OCI-LY1 (cell line): ENCODE measurements at regions not wholly inside any gene's neighbourhood (a gene's known extent, or its start where the extent isn't known, plus 50 kb on each side); places are given as distances from the start of the nearest gene placed in this dataset.

ENCODE experiments used
- H2AFZ ChIP-seq: fragments of 200-600 bp; sonication (generic), shearing (Covaris generic); 2 replicates; pipeline ENCODE4 v1.6.0; 2014; ENCODE audit warnings: antibody characterized with exemption, mild to moderate bottlenecking, low read length
- H3F3A ChIP-seq: fragments of 200-600 bp; sonication (generic), shearing (Covaris generic); 2 replicates; pipeline ENCODE4 v1.6.0; 2014; ENCODE audit warnings: mild to moderate bottlenecking, antibody characterized with exemption, low read length, moderate library complexity; ENCODE audit not compliant: insufficient read depth
- H3K27ac ChIP-seq: fragments of 200-600 bp; sonication (generic); 2 replicates; pipeline ENCODE4 v1.5.1; 2014; ENCODE audit warnings: low read length, mixed run types, mild to moderate bottlenecking, low read depth; ENCODE audit not compliant: poor library complexity, severe bottlenecking
- H3K27me3 ChIP-seq: fragments of 200-600 bp; sonication (generic); 2 replicates; pipeline ENCODE4 v1.6.0; 2014; ENCODE audit warnings: antibody characterized with exemption, mild to moderate bottlenecking, low read length, moderate library complexity; ENCODE audit not compliant: insufficient read depth
- H3K36me3 ChIP-seq: fragments of 200-600 bp; sonication (generic); 2 replicates; pipeline ENCODE4 v1.6.1; 2014; ENCODE audit warnings: mild to moderate bottlenecking, antibody characterized with exemption, low read length, moderate library complexity, mixed read lengths; ENCODE audit not compliant: insufficient read depth
- H3K4me1 ChIP-seq: fragments of 200-600 bp; sonication (generic); 2 replicates; pipeline ENCODE4 v1.5.1; 2014; ENCODE audit warnings: mild to moderate bottlenecking, low read length, moderate library complexity; ENCODE audit not compliant: insufficient read depth, severe bottlenecking
- H3K4me2 ChIP-seq: fragments of 200-600 bp; sonication (generic), shearing (Covaris generic); 2 replicates; pipeline ENCODE4 v1.6.1; 2014; ENCODE audit warnings: low read length
- H3K4me3 ChIP-seq: fragments of 200-600 bp; sonication (generic); 2 replicates; pipeline ENCODE4 v1.5.1; 2014; ENCODE audit warnings: low read length, low read depth, mild to moderate bottlenecking, mixed read lengths; ENCODE audit not compliant: poor library complexity, severe bottlenecking
- H3K79me2 ChIP-seq: fragments of 200-600 bp; shearing (Covaris generic); 2 replicates; pipeline ENCODE4 v1.6.1; 2016; ENCODE audit warnings: mixed run types, low read length, mixed read lengths; ENCODE audit not compliant: insufficient read depth
- H3K9ac ChIP-seq: fragments of 200-600 bp; sonication (generic), shearing (Covaris generic); 2 replicates; pipeline ENCODE4 v1.6.1; 2014; ENCODE audit warnings: mild to moderate bottlenecking, low read length, mixed read lengths
- H3K9me2 ChIP-seq: fragments of 200-600 bp; sonication (generic), shearing (Covaris generic); 2 replicates; pipeline ENCODE4 v1.6.1; 2014; ENCODE audit warnings: low read depth, mild to moderate bottlenecking, low read length, mixed read lengths
- H3K9me3 ChIP-seq: fragments of 200-600 bp; shearing (Covaris generic); 2 replicates; pipeline ENCODE4 v1.6.1; 2014; ENCODE audit warnings: low read length, mixed read lengths
- H4K20me1 ChIP-seq: fragments of 200-600 bp; sonication (generic), shearing (Covaris generic); 2 replicates; pipeline ENCODE4 v1.6.0; 2016; ENCODE audit warnings: mild to moderate bottlenecking, low read length; ENCODE audit not compliant: insufficient read depth
- EZH2 ChIP-seq: fragments of 200-600 bp; sonication (generic), shearing (Covaris generic); IDR thresholded peaks from 2 replicates; pipeline ENCODE4 v1.8.0; 2017; ENCODE audit warnings: borderline replicate concordance, mixed run types, mild to moderate bottlenecking, antibody characterized with exemption, low read length, moderate library complexity, mixed read lengths
- TF ChIP-seq, protein P1 (sequence below): fragments of 200-600 bp; sonication (generic), shearing (Covaris generic); IDR thresholded peaks from 2 replicates; pipeline ENCODE4 v1.5.1; 2017; ENCODE audit warnings: mild to moderate bottlenecking, antibody characterized with exemption, low read length, moderate library complexity, mixed read lengths

DNA sequence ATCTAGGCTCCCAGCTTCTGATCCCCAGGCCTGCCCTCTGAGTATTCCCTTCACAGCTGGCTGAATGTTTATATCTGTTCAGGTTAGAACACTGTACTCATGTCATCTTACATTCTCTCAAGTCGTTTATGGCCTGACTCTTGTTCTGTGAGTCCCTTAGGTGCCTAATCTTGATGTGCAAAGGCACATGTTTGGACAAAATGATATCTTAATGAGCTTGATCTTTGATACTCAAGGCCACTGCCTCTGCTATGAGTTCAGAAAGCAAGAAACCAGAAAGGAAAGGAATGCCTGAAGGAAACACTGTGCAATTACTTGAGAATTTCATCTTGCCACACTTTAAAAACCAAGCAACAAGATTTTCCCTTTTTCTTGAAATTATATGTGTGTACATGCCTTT is 391.8 kb upstream of the ZNF608 start:
- H3K9me3 ChIP-seq: no peaks in the 10 kb centered on the region
- H3K27ac ChIP-seq: no peak overlapping the region

DNA sequence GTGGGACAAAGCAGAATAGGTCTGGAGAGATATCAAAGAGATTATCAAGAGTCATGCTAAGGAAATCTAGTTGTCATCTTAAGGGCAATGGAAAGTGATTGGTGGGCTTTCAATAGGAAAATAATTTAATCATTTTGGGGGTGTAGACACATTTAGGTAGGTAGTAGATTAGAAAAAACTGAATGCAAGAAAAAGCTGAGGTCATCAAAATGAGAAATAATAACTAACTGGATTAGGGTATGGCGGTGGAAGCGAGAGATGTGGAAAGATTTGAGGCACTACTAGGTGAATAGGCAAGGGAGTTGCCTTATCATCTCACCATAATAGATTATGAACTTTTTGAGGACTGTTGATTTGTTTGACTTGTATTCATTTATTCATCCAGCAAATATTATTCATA is 393.2 kb upstream of the ZNF608 start:
- Histone ChIP-seq H3K4me2 (no peak overlapping the region), H4K20me1 (no peaks in the 10 kb centered on the region), H2AFZ (no peak overlapping the region), H3K36me3 (no peaks in the 10 kb centered on the region), H3K4me3 (no peak overlapping the region), H3K4me1 (peaks cover 24% of the 10 kb centered on the region), H3K9me3 (no peaks in the 10 kb centered on the region), H3K27ac (no peak overlapping the region), H3K79me2 (no peaks in the 10 kb centered on the region), H3K27me3 (no peaks in the 10 kb centered on the region), H3F3A (no peaks in the 10 kb centered on the region), H3K9ac (no peak overlapping the region), H3K9me2 (no peaks in the 10 kb centered on the region)
- TF ChIP-seq, protein P1, sequence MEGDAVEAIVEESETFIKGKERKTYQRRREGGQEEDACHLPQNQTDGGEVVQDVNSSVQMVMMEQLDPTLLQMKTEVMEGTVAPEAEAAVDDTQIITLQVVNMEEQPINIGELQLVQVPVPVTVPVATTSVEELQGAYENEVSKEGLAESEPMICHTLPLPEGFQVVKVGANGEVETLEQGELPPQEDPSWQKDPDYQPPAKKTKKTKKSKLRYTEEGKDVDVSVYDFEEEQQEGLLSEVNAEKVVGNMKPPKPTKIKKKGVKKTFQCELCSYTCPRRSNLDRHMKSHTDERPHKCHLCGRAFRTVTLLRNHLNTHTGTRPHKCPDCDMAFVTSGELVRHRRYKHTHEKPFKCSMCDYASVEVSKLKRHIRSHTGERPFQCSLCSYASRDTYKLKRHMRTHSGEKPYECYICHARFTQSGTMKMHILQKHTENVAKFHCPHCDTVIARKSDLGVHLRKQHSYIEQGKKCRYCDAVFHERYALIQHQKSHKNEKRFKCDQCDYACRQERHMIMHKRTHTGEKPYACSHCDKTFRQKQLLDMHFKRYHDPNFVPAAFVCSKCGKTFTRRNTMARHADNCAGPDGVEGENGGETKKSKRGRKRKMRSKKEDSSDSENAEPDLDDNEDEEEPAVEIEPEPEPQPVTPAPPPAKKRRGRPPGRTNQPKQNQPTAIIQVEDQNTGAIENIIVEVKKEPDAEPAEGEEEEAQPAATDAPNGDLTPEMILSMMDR: no peak
- TF ChIP-seq EZH2: no peak

More for the DNA sequence above, 391.8 kb upstream of the ZNF608 start:
- Histone ChIP-seq H3K9ac (no peak overlapping the region), H3K79me2 (no peaks in the 10 kb centered on the region), H4K20me1 (no peaks in the 10 kb centered on the region), H2AFZ (no peak overlapping the region), H3K4me1 (peaks cover 11% of the 10 kb centered on the region), H3K27me3 (no peaks in the 10 kb centered on the region), H3K36me3 (no peaks in the 10 kb centered on the region), H3K4me2 (no peak overlapping the region), H3K9me2 (no peaks in the 10 kb centered on the region), H3F3A (no peaks in the 10 kb centered on the region), H3K4me3 (no peak overlapping the region)
- TF ChIP-seq, protein P1: no peak
- TF ChIP-seq EZH2: no peak

DNA sequence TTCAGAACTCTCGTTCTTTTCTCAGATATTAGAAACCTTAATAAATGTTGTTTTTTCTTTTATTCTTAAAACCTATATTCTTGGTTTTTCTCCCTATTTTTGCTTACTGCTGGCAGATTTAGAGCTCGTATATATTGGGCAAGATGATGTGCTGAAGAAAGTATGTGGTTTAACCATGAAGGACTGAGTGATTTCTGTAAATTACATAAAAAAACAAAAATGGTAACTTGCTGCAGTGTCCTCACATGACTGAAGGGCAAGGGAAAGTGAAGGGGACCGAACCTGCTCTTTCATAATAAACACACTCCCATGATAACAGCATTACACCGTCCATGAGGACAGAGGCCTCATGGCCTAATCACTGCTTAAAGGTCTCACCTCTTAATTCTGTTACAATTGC is 393.8 kb upstream of the ZNF608 start:
- H3K27me3 ChIP-seq: no peaks in the 10 kb centered on the region
- H2AFZ ChIP-seq: no peak overlapping the region
- H3F3A ChIP-seq: no peaks in the 10 kb centered on the region
- no peak for TF ChIP-seq EZH2
- H3K4me2 ChIP-seq: no peak overlapping the region
- H4K20me1 ChIP-seq: no peaks in the 10 kb centered on the region
- no peaks in the 10 kb centered on the region for H3K9me2 ChIP-seq
- H3K9me3 ChIP-seq: no peaks in the 10 kb centered on the region
- H3K4me1 ChIP-seq: peaks cover 30% of the 10 kb centered on the region
- no peak overlapping the region for H3K9ac ChIP-seq
- H3K4me3 ChIP-seq: no peak overlapping the region
- no peaks in the 10 kb centered on the region for H3K36me3 ChIP-seq
- no peaks in the 10 kb centered on the region for H3K79me2 ChIP-seq
- no peak overlapping the region for H3K27ac ChIP-seq

DNA sequence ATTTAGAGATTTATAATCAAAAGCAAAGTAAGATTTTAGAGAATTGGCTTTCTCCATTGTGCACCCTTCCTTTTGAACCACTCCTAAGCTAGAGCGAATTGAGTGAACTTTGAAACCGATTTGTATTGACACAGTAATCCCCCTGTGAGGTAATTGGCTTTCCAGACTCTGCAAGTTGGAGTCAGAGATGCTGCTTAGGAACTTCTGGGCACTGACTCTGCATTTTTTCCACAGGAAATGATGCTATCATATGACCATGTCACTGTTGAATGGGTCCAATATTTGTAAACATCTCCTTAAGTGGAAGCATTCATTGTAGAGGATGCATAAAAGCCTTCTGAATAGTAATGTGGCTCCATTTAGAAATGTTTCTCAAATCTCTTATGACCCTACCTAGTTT is 394.4 kb upstream of the ZNF608 start:
- H3K27ac ChIP-seq: no peak overlapping the region
- peaks cover 35% of the 10 kb centered on the region for H3K4me1 ChIP-seq
- no peaks in the 10 kb centered on the region for H4K20me1 ChIP-seq
- H3K27me3 ChIP-seq: no peaks in the 10 kb centered on the region
- no peak overlapping the region for H3K4me2 ChIP-seq
- H3K79me2 ChIP-seq: no peaks in the 10 kb centered on the region
- H3F3A ChIP-seq: no peaks in the 10 kb centered on the region
- H3K36me3 ChIP-seq: no peaks in the 10 kb centered on the region
- TF ChIP-seq EZH2: no peak
- TF ChIP-seq, protein P1: no peak
- H3K4me3 ChIP-seq: no peak overlapping the region
- H2AFZ ChIP-seq: no peak overlapping the region
- no peaks in the 10 kb centered on the region for H3K9me2 ChIP-seq
- no peaks in the 10 kb centered on the region for H3K9me3 ChIP-seq
- H3K9ac ChIP-seq: no peak overlapping the region
